RCC 7860 (cell line): ENCODE measurements at regions not wholly inside any gene's neighbourhood (a gene's known extent, or its start where the extent isn't known, plus 50 kb on each side); places are given as distances from the start of the nearest gene placed in this dataset.

ENCODE experiments used
- DNase-seq: peaks from one replicate; pipeline ENCODE4 v3.0.0-alpha.2; 2015; ENCODE audit warnings: low spot score
- FAIRE-seq: peaks from 2 replicates; lab custom pipeline; 2012; peaks lifted over from hg19 to GRCh38; lab: Jason Lieb, UNC

GRCh38 chr18:45553723-45554388, 61.4 kb upstream of the SLC14A2 start:
- DNase-seq, result no peak
- FAIRE-seq, result no peak

- DNase-seq (no peak), FAIRE-seq (no peak)
These were observed 60.9 kb upstream of the SLC14A2 start for GRCh38 chr18:45554389-45554737.

- FAIRE-seq, result no peak
- no peak for DNase-seq
These were observed 59.1 kb upstream of the SLC14A2 start for GRCh38 chr18:45556222-45556621.

- no peak for DNase-seq
- FAIRE-seq, result no peak
These were observed 58.0 kb upstream of the SLC14A2 start for GRCh38 chr18:45557287-45557686.

- FAIRE-seq (no peak), DNase-seq (no peak)
These were observed 57.5 kb upstream of the SLC14A2 start for GRCh38 chr18:45557779-45558178.

DNA sequence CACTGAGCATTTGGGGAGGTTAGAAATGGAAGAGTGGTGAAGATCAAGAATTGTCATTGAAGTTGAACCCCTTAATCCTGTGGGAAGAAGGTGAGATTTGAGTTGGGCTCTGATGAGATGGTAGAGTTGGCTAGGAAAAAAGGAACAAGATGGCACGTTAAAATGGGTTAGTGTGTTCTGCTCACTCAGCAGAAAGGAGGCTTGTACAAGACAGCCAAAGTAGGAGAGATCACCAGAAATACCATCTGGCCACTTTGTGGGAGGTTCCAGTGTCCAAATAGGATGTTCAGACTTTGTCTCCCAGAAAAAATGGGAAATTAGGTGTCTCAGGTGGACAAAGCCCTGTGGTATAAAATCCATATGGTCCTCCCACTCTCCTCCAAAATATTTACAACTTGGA, 56.0 kb upstream of the SLC14A2 start:
- FAIRE-seq (no peak), DNase-seq (no peak)

- DNase-seq, result no peak
- no peak for FAIRE-seq
These were observed 54.4 kb upstream of the SLC14A2 start for GRCh38 chr18:45560870-45561269.

- DNase-seq (no peak), FAIRE-seq (no peak)
These were observed 52.5 kb upstream of the SLC14A2 start for GRCh38 chr18:45562567-45563479.

DNA sequence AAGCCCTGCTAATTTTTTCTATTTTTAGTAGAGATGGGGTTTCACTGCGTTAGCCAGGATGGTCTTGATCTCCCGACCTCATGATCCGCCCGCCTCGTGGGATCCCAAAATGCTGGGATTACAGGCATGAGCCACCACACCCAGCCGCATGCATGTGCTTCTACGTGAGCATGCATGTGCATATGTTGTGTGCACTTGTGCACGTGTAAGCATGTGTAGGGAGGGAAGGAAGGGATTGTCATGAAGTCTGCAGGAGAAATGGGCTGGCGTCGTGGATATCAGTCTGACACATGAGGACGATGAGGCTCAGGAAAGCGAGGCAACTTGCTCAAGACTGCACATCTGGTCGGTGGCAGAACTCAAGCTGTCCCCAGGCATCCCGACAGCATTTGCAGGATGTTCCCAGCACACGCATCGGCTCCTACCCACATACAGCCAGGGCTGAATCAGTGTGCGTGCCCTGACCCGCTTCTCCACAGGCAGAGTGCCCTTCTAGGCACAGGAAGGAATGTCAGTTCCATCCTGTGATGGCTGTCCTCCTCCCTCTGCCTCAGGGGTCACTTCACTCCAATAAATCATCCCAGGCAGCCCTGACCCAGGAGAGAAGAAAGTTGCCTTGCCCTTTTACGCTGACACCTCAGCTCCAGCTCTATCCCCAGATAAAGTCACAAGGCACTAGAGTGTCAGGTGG, 49.9 kb upstream of the SLC14A2 start:
- FAIRE-seq (no peak), DNase-seq (no peak)
